GM19043 (cell line): ENCODE measurements at regions not wholly inside any gene's neighbourhood (a gene's known extent, or its start where the extent isn't known, plus 50 kb on each side); places are given as distances from the start of the nearest gene placed in this dataset.

Experiments used
- ATAC-seq: cut with Tn5 transposase; IDR thresholded peaks from one replicate; pipeline ENCODE4 v1.9.1; 2021; ENCODE audit warnings: low read depth; ENCODE audit not compliant: unreplicated experiment

- peak; percentile 40 for ATAC-seq
Observed at GRCh38 chr17:68182011-68182306, 65.9 kb upstream of the AMZ2 start.

- no peak for ATAC-seq
Observed at GRCh38 chr17:68182940-68183551, 64.8 kb upstream of the AMZ2 start.

- no peak for ATAC-seq
Observed at GRCh38 chr17:68184141-68184571, 63.7 kb upstream of the AMZ2 start.

- peak; percentile 46 for ATAC-seq
Observed at GRCh38 chr17:68184816-68185436, 62.9 kb upstream of the AMZ2 start.

- ATAC-seq: no peak
Observed at GRCh38 chr17:68185820-68186219, 62.0 kb upstream of the AMZ2 start.

- no peak for ATAC-seq
Observed at GRCh38 chr17:68190495-68190894, 57.3 kb upstream of the AMZ2 start.

GRCh38 chr17:68195667-68196393, 52.0 kb upstream of the AMZ2 start:
- ATAC-seq: no peak

- ATAC-seq: no peak
Observed at GRCh38 chr17:68196394-68197090, 51.3 kb upstream of the AMZ2 start.

GRCh38 chr17:68197091-68197996, 50.5 kb upstream of the AMZ2 start:
- no peak for ATAC-seq

- ATAC-seq: no peak
Observed at GRCh38 chr17:68197997-68198930, 49.6 kb upstream of the AMZ2 start.
